Neural progenitor cell (in vitro differentiated cells): ENCODE measurements at regions not wholly inside any gene's neighbourhood (a gene's known extent, or its start where the extent isn't known, plus 50 kb on each side); places are given as distances from the start of the nearest gene placed in this dataset.
"Not testable (repeated sequence)": the region's sequence is repeated elsewhere in the genome, so short reads cannot be mapped to it uniquely, and the experiment has no call there.

ENCODE experiments used
- DNase-seq: peaks from one replicate; pipeline ENCODE4 v3.0.0-alpha.2; 2016; ENCODE audit warnings: low spot score
- H2AFZ ChIP-seq: fragments of 200-600 bp; sonication (generic); replicated peaks from 2 replicates; pipeline ENCODE4 v1.6.1; 2016; ENCODE audit warnings: antibody characterized with exemption
- H3F3A ChIP-seq: fragments of 200-600 bp; sonication (generic); 2 replicates; pipeline ENCODE4 v1.6.1; 2016; ENCODE audit warnings: antibody characterized with exemption, low read depth
- H3K27ac ChIP-seq: fragments of 200-600 bp; sonication (generic); 2 replicates; pipeline ENCODE4 v1.5.1; 2016; ENCODE audit warnings: mild to moderate bottlenecking
- H3K27me3 ChIP-seq: fragments of 200-600 bp; sonication (generic); 2 replicates; pipeline ENCODE4 v1.6.1; 2016; ENCODE audit warnings: mild to moderate bottlenecking, moderate library complexity
- H3K36me3 ChIP-seq: fragments of 200-600 bp; sonication (generic); 2 replicates; pipeline ENCODE4 v1.5.1; 2016
- H3K4me1 ChIP-seq: fragments of 200-600 bp; sonication (generic); 2 replicates; pipeline ENCODE4 v1.6.1; 2016; ENCODE audit warnings: mixed run types
- H3K4me2 ChIP-seq: fragments of 200-600 bp; sonication (generic); 2 replicates; pipeline ENCODE4 v1.6.1; 2016
- H3K4me3 ChIP-seq: fragments of 200-600 bp; sonication (generic); 2 replicates; pipeline ENCODE4 v1.5.1; 2016
- H3K79me2 ChIP-seq: fragments of 200-600 bp; sonication (generic); 2 replicates; pipeline ENCODE4 v1.6.1; 2016; ENCODE audit warnings: low read depth
- H3K9ac ChIP-seq: fragments of 200-600 bp; sonication (generic); 2 replicates; pipeline ENCODE4 v1.6.1; 2016
- H3K9me3 ChIP-seq: fragments of 200-600 bp; sonication (generic); 2 replicates; pipeline ENCODE4 v1.5.1; 2016; ENCODE audit warnings: low read depth
- H4K20me1 ChIP-seq: fragments of 200-600 bp; sonication (generic); 2 replicates; pipeline ENCODE4 v1.6.1; 2016; ENCODE audit warnings: low read depth
- H3K27ac Mint-ChIP-seq: 3 replicates; pipeline ENCODE4 v1.8.0; 2021; ENCODE audit warnings: mixed read lengths
- H3K27me3 Mint-ChIP-seq: 2 replicates; pipeline ENCODE4 v1.8.0; 2022; ENCODE audit warnings: low read depth, mild to moderate bottlenecking, inconsistent platforms, moderate library complexity, mixed read lengths; ENCODE audit not compliant: insufficient read depth
- H3K36me3 Mint-ChIP-seq: 3 replicates; pipeline ENCODE4 v1.8.0; 2021; ENCODE audit warnings: mixed read lengths
- H3K4me1 Mint-ChIP-seq: 3 replicates; pipeline ENCODE4 v1.8.0; 2021; ENCODE audit warnings: mixed read lengths
- H3K4me3 Mint-ChIP-seq: 3 replicates; pipeline ENCODE4 v1.8.0; 2021; ENCODE audit warnings: mild to moderate bottlenecking, moderate library complexity, mixed read lengths
- H3K9me3 Mint-ChIP-seq: 3 replicates; pipeline ENCODE4 v1.8.0; 2020; ENCODE audit warnings: mixed read lengths
- CTCF ChIP-seq: fragments of 200-600 bp; sonication (generic); IDR thresholded peaks from 2 replicates; pipeline ENCODE4 v1.5.1; 2017; ENCODE audit warnings: antibody characterized with exemption, mild to moderate bottlenecking
- EZH2 ChIP-seq: fragments of 200-600 bp; sonication (generic); IDR thresholded peaks from 2 replicates; pipeline ENCODE4 v1.6.1; 2017; ENCODE audit warnings: antibody characterized with exemption, mild to moderate bottlenecking, moderate library complexity
- EZH2phosphoT487 ChIP-seq: fragments of 200-600 bp; sonication (generic); IDR thresholded peaks from 2 replicates; pipeline ENCODE4 v1.6.1; 2017; ENCODE audit warnings: antibody characterized with exemption

- no peaks in the 10 kb centered on the region for H3K27me3 Mint-ChIP-seq
- Histone ChIP-seq H3K36me3 (no peaks in the 10 kb centered on the region), H3K27ac (no peak overlapping the region), H3K27me3 (no peaks in the 10 kb centered on the region), H3K9me3 (no peaks in the 10 kb centered on the region), H3K4me2 (no peak overlapping the region), H3K4me3 (no peak overlapping the region), H2AFZ (no peak overlapping the region), H3K9ac (no peak overlapping the region), H3K4me1 (no peaks in the 10 kb centered on the region), H4K20me1 (no peaks in the 10 kb centered on the region), H3F3A (no peaks in the 10 kb centered on the region), H3K79me2 (no peaks in the 10 kb centered on the region)
- H3K4me1 Mint-ChIP-seq = no peaks in the 10 kb centered on the region
- H3K4me3 Mint-ChIP-seq = no peak overlapping the region
- peaks cover 33% of the 10 kb centered on the region for H3K9me3 Mint-ChIP-seq
- TF ChIP-seq EZH2 = no peak
- TF ChIP-seq EZH2phosphoT487 = no peak
- no peak for TF ChIP-seq CTCF
- DNase-seq = no peak
- H3K36me3 Mint-ChIP-seq = no peaks in the 10 kb centered on the region
- no peak overlapping the region for H3K27ac Mint-ChIP-seq
Measured at GRCh38 chr7:13108061-13108460, 420.6 kb downstream of the ARL4A start.

GRCh38 chr7:13109201-13109600, 421.8 kb downstream of the ARL4A start:
- TF ChIP-seq CTCF (no peak), EZH2phosphoT487 (no peak), EZH2 (no peak)
- H3K36me3 Mint-ChIP-seq = no peaks in the 10 kb centered on the region
- no peak overlapping the region for H3K9ac ChIP-seq
- no peak overlapping the region for H3K4me3 Mint-ChIP-seq
- no peaks in the 10 kb centered on the region for H3K9me3 ChIP-seq
- H3K9me3 Mint-ChIP-seq = peaks cover 29% of the 10 kb centered on the region
- no peaks in the 10 kb centered on the region for H3K27me3 ChIP-seq
- no peak overlapping the region for H3K4me2 ChIP-seq
- no peaks in the 10 kb centered on the region for H3F3A ChIP-seq
- H3K36me3 ChIP-seq = no peaks in the 10 kb centered on the region
- H4K20me1 ChIP-seq = no peaks in the 10 kb centered on the region
- H3K79me2 ChIP-seq = no peaks in the 10 kb centered on the region
- no peak overlapping the region for H3K27ac Mint-ChIP-seq
- H3K27ac ChIP-seq = no peak overlapping the region
- no peaks in the 10 kb centered on the region for H3K27me3 Mint-ChIP-seq
- no peak overlapping the region for H3K4me3 ChIP-seq
- no peaks in the 10 kb centered on the region for H3K4me1 ChIP-seq
- H2AFZ ChIP-seq = peak overlapping the region; percentile 17
- H3K4me1 Mint-ChIP-seq = no peaks in the 10 kb centered on the region
- no peak for DNase-seq

- no peak overlapping the region for H3K27ac Mint-ChIP-seq
- no peak overlapping the region for H3K4me2 ChIP-seq
- no peaks in the 10 kb centered on the region for H4K20me1 ChIP-seq
- H3K36me3 ChIP-seq = no peaks in the 10 kb centered on the region
- peaks cover 4% of the 10 kb centered on the region for H3K4me1 ChIP-seq
- H3K4me3 Mint-ChIP-seq = no peak overlapping the region
- H3F3A ChIP-seq = peaks cover 3% of the 10 kb centered on the region
- no peak overlapping the region for H3K4me3 ChIP-seq
- H3K27ac ChIP-seq = no peak overlapping the region
- no peak overlapping the region for H2AFZ ChIP-seq
- H3K9me3 ChIP-seq = no peaks in the 10 kb centered on the region
- TF ChIP-seq CTCF = no peak
- TF ChIP-seq EZH2phosphoT487 = no peak
- no peak for TF ChIP-seq EZH2
- peaks cover 5% of the 10 kb centered on the region for H3K4me1 Mint-ChIP-seq
- no peak overlapping the region for H3K9ac ChIP-seq
- H3K36me3 Mint-ChIP-seq = peaks cover 4% of the 10 kb centered on the region
- no peaks in the 10 kb centered on the region for H3K27me3 Mint-ChIP-seq
- no peaks in the 10 kb centered on the region for H3K27me3 ChIP-seq
- no peak for DNase-seq
- H3K9me3 Mint-ChIP-seq = peaks cover 31% of the 10 kb centered on the region
- H3K79me2 ChIP-seq = no peaks in the 10 kb centered on the region
Measured at GRCh38 chr7:13110107-13110506, 422.7 kb downstream of the ARL4A start.

GRCh38 chr7:13111230-13111629, 423.8 kb downstream of the ARL4A start:
- Histone ChIP-seq H3F3A (peaks cover 6% of the 10 kb centered on the region), H3K36me3 (no peaks in the 10 kb centered on the region), H3K9me3 (no peaks in the 10 kb centered on the region), H4K20me1 (no peaks in the 10 kb centered on the region), H3K27me3 (no peaks in the 10 kb centered on the region), H3K4me1 (peaks cover 9% of the 10 kb centered on the region), H3K27ac (no peak overlapping the region), H3K4me2 (no peak overlapping the region), H3K79me2 (no peaks in the 10 kb centered on the region), H3K9ac (no peak overlapping the region), H2AFZ (no peak overlapping the region), H3K4me3 (no peak overlapping the region)
- peaks cover 17% of the 10 kb centered on the region for H3K4me1 Mint-ChIP-seq
- H3K4me3 Mint-ChIP-seq = no peak overlapping the region
- H3K27ac Mint-ChIP-seq = no peak overlapping the region
- no peaks in the 10 kb centered on the region for H3K27me3 Mint-ChIP-seq
- peaks cover 4% of the 10 kb centered on the region for H3K36me3 Mint-ChIP-seq
- TF ChIP-seq CTCF = no peak
- TF ChIP-seq EZH2phosphoT487 = no peak
- no peak for TF ChIP-seq EZH2
- no peak for DNase-seq
- peaks cover 25% of the 10 kb centered on the region for H3K9me3 Mint-ChIP-seq

GRCh38 chr7:13114240-13114639, 426.8 kb downstream of the ARL4A start:
- H2AFZ ChIP-seq, H3K9me3 ChIP-seq, H3F3A ChIP-seq, H3K9ac ChIP-seq, H3K27me3 ChIP-seq, H4K20me1 ChIP-seq, H3K36me3 Mint-ChIP-seq, H3K4me3 ChIP-seq, H3K79me2 ChIP-seq, H3K36me3 ChIP-seq, H3K27me3 Mint-ChIP-seq, H3K4me3 Mint-ChIP-seq, H3K27ac ChIP-seq, H3K4me1 ChIP-seq, H3K4me2 ChIP-seq, DNase-seq: not testable (repeated sequence)
- Mint-ChIP-seq H3K4me1 (peaks cover 28% of the 10 kb centered on the region), H3K9me3 (peaks cover 24% of the 10 kb centered on the region), H3K27ac (peak overlapping the region; percentile 7)
